ENCODE measurements at regions not wholly inside any gene's neighbourhood (a gene's known extent, or its start where the extent isn't known, plus 50 kb on each side); places are given as distances from the start of the nearest gene placed in this dataset.
"Not testable (repeated sequence)": the region's sequence is repeated elsewhere in the genome, so short reads cannot be mapped to it uniquely, and the experiment has no call there.

GRCh38 chr13:54082309-54082708 is 1053.7 kb downstream of the OLFM4 start:
- TF ChIP-seq PKNOX1 (IDR thresholded peaks at IDR 0.05); FOXA1 (IDR thresholded peaks at IDR 0.05); SP1 (IDR thresholded peaks at IDR 0.05); SUZ12 (IDR thresholded peaks at IDR 0.05); NFRKB (IDR thresholded peaks at IDR 0.05); FOXM1 (IDR thresholded peaks at IDR 0.05; ENCODE audit: borderline replicate concordance); TARDBP (IDR thresholded peaks at IDR 0.05); FOXK2 (IDR thresholded peaks at IDR 0.05); ELF4 (IDR thresholded peaks at IDR 0.05); CTBP1 (IDR thresholded peaks at IDR 0.05; ENCODE audit: borderline replicate concordance): not testable (repeated sequence)
